ENCODE measurements at regions not wholly inside any gene's neighbourhood (a gene's known extent, or its start where the extent isn't known, plus 50 kb on each side); places are given as distances from the start of the nearest gene placed in this dataset.

- TF ChIP-seq EZH2 (IDR thresholded peaks at IDR 0.05; ENCODE audit: borderline replicate concordance, low read length) (no peak), CTCF (IDR thresholded peaks at IDR 0.05; ENCODE audit: low read length) (no peak)
Observed at GRCh38 chr1:83064589-83065242, 934.2 kb downstream of the TTLL7 start.
